Osteocyte (in vitro differentiated cells): ENCODE measurements at regions not wholly inside any gene's neighbourhood (a gene's known extent, or its start where the extent isn't known, plus 50 kb on each side); places are given as distances from the start of the nearest gene placed in this dataset.

ENCODE experiments used
- DNase-seq: peaks from one replicate; pipeline ENCODE4 v3.0.0; 2021; ENCODE audit warnings: mixed read lengths; ENCODE audit not compliant: unreplicated experiment; ENCODE audit errors: extremely low spot score
- H3K27ac Mint-ChIP-seq: one replicate; pipeline ENCODE4 v1.8.0; 2021; ENCODE audit warnings: mild to moderate bottlenecking, mixed read lengths; ENCODE audit not compliant: unreplicated experiment
- H3K27me3 Mint-ChIP-seq: one replicate; pipeline ENCODE4 v1.8.0; 2021; ENCODE audit warnings: mixed read lengths; ENCODE audit not compliant: unreplicated experiment
- H3K36me3 Mint-ChIP-seq: one replicate; pipeline ENCODE4 v1.8.0; 2021; ENCODE audit warnings: mixed read lengths; ENCODE audit not compliant: unreplicated experiment
- H3K4me1 Mint-ChIP-seq: one replicate; pipeline ENCODE4 v1.8.0; 2021; ENCODE audit warnings: mixed read lengths; ENCODE audit not compliant: unreplicated experiment
- H3K4me3 Mint-ChIP-seq: one replicate; pipeline ENCODE4 v1.8.0; 2021; ENCODE audit warnings: mild to moderate bottlenecking, moderate library complexity, mixed read lengths; ENCODE audit not compliant: unreplicated experiment
- H3K9me3 Mint-ChIP-seq: one replicate; pipeline ENCODE4 v1.8.0; 2021; ENCODE audit warnings: mixed read lengths; ENCODE audit not compliant: unreplicated experiment
- CTCF ChIP-seq: fragments of 200-600 bp; sonication (generic); IDR thresholded peaks from 2 replicates; pipeline ENCODE4 v1.5.0; 2021; ENCODE audit warnings: antibody characterized with exemption, mild to moderate bottlenecking, moderate library complexity

- H3K4me3 Mint-ChIP-seq: no peak overlapping the region
- no peak for DNase-seq
- H3K27ac Mint-ChIP-seq: no peak overlapping the region
- H3K36me3 Mint-ChIP-seq: peaks cover 20% of the 10 kb centered on the region
- H3K9me3 Mint-ChIP-seq: no peaks in the 10 kb centered on the region
- H3K27me3 Mint-ChIP-seq: no peaks in the 10 kb centered on the region
- TF ChIP-seq CTCF: no peak
- peaks cover 67% of the 10 kb centered on the region for H3K4me1 Mint-ChIP-seq
Observed at GRCh38 chr1:39151267-39151666, 53.2 kb upstream of the MACF1 start.

DNA sequence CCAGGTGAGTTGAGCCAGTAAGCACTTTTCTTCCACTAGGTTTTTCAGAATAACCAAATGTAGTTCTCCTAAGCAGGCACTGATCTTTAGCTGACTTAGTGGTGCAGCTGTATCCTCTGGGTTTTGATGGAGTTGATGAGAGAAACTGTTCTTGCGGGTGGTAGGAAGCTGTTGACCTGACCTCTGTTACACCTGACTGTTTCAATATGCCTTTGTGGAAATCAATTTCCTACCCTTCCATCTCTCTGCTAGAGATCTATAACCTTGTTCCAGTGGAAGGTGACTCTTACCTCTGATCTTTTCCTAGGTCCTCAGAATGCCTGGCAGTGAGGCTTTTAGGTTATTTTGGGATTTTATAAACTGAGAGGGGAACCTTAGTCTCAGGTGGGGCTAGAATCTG lies 51.6 kb upstream of the MACF1 start:
- Mint-ChIP-seq H3K4me3 (no peak overlapping the region), H3K27me3 (no peaks in the 10 kb centered on the region), H3K4me1 (peaks cover 68% of the 10 kb centered on the region), H3K36me3 (peaks cover 19% of the 10 kb centered on the region), H3K27ac (peak overlapping the region; percentile 76), H3K9me3 (no peaks in the 10 kb centered on the region)
- TF ChIP-seq CTCF: no peak
- DNase-seq: no peak

- H3K36me3 Mint-ChIP-seq: peaks cover 18% of the 10 kb centered on the region
- peak overlapping the region; percentile 50 for H3K27ac Mint-ChIP-seq
- H3K4me3 Mint-ChIP-seq: no peak overlapping the region
- H3K9me3 Mint-ChIP-seq: no peaks in the 10 kb centered on the region
- H3K27me3 Mint-ChIP-seq: no peaks in the 10 kb centered on the region
- TF ChIP-seq CTCF: no peak
- no peak for DNase-seq
- H3K4me1 Mint-ChIP-seq: peaks cover 70% of the 10 kb centered on the region
Observed at GRCh38 chr1:39153684-39154083, 50.8 kb upstream of the MACF1 start.

- no peak for TF ChIP-seq CTCF
- peaks cover 74% of the 10 kb centered on the region for H3K4me1 Mint-ChIP-seq
- no peaks in the 10 kb centered on the region for H3K9me3 Mint-ChIP-seq
- no peak for DNase-seq
- H3K27me3 Mint-ChIP-seq: no peaks in the 10 kb centered on the region
- H3K36me3 Mint-ChIP-seq: peaks cover 14% of the 10 kb centered on the region
- H3K27ac Mint-ChIP-seq: peak overlapping the region; percentile 70
- peak overlapping the region; percentile 1 for H3K4me3 Mint-ChIP-seq
Observed at GRCh38 chr1:39154553-39155421, 49.7 kb upstream of the MACF1 start.
